Uterus (tissue), 2 donors: ENCODE measurements at regions not wholly inside any gene's neighbourhood (a gene's known extent, or its start where the extent isn't known, plus 50 kb on each side); places are given as distances from the start of the nearest gene placed in this dataset.

Experiments used
- POLR2A ChIP-seq, 2 donors: fragments of 450-650 bp; IDR thresholded peaks; one replicate each; pipeline ENCODE4 v1.6.1; 2016; ENCODE audit warnings: antibody characterized with exemption in 2 of 2, mild to moderate bottlenecking in 1 of 2, moderate library complexity in 1 of 2
- TF ChIP-seq, protein P1 (sequence below), 4 experiments: fragments of 200-600 bp in 2 of 4; fragments of 450-650 bp in 2 of 4; sonication (generic) in 2 of 4; IDR thresholded peaks; one replicate each; pipeline ENCODE4 v1.5.1; 2016 to 2019; ENCODE audit warnings: antibody characterized with exemption in 4 of 4, mild to moderate bottlenecking in 2 of 4, moderate library complexity in 1 of 4

DNA sequence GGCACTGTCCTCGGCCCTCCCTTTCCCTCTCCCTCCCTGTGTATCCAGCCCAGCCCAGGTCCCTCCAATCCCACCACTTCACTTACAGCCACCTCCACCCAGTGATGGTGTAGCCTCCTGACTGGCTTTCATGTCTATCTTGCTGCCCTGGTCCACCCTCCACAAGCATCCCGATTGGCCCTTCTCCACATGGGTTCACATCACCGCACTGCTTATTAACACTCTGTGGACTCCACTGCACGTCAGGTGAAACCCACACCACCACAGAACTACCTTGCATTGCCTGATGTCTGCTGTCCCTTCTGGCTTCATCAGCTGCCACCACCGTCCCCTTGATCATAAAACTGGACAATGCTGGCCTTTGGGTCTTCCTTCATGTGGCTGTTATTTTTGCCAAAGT lies 220.4 kb upstream of the ARID1B start:
- TF ChIP-seq, protein P1, sequence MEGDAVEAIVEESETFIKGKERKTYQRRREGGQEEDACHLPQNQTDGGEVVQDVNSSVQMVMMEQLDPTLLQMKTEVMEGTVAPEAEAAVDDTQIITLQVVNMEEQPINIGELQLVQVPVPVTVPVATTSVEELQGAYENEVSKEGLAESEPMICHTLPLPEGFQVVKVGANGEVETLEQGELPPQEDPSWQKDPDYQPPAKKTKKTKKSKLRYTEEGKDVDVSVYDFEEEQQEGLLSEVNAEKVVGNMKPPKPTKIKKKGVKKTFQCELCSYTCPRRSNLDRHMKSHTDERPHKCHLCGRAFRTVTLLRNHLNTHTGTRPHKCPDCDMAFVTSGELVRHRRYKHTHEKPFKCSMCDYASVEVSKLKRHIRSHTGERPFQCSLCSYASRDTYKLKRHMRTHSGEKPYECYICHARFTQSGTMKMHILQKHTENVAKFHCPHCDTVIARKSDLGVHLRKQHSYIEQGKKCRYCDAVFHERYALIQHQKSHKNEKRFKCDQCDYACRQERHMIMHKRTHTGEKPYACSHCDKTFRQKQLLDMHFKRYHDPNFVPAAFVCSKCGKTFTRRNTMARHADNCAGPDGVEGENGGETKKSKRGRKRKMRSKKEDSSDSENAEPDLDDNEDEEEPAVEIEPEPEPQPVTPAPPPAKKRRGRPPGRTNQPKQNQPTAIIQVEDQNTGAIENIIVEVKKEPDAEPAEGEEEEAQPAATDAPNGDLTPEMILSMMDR (IDR thresholded peaks at IDR 0.05), result no peak
- no peak for TF ChIP-seq POLR2A (IDR thresholded peaks at IDR 0.05)
